Liver (tissue), 8 donors: ENCODE measurements at regions not wholly inside any gene's neighbourhood (a gene's known extent, or its start where the extent isn't known, plus 50 kb on each side); places are given as distances from the start of the nearest gene placed in this dataset.

Source experiments
- DNase-seq: peaks from one replicate; pipeline ENCODE4 v3.0.0-alpha.2; 2017; ENCODE audit warnings: low spot score
- H3K27ac ChIP-seq, 2 donors: one replicate each; pipeline ENCODE4 v1.7.0; 2013; ENCODE audit warnings: inconsistent platforms in 2 of 2, low read length in 2 of 2, control low read depth in 1 of 2, low read depth in 1 of 2, mild to moderate bottlenecking in 1 of 2
- H3K27me3 ChIP-seq, 4 donors: one replicate each; pipeline versions ENCODE4 v1.6.1 to v1.7.0; 2013; ENCODE audit warnings: low read length in 3 of 4, inconsistent platforms in 1 of 4, mild to moderate bottlenecking in 1 of 4, moderate library complexity in 1 of 4; ENCODE audit not compliant: control insufficient read depth in 4 of 4, insufficient read depth in 4 of 4
- H3K36me3 ChIP-seq, 4 donors: one replicate each; pipeline versions ENCODE4 v1.6.1 to v1.7.0; 2013; ENCODE audit warnings: low read length in 3 of 4, mild to moderate bottlenecking in 3 of 4, low read depth in 1 of 4, moderate library complexity in 1 of 4; ENCODE audit not compliant: control insufficient read depth in 4 of 4, insufficient read depth in 3 of 4
- H3K4me1 ChIP-seq, 4 donors: one replicate each; pipeline versions ENCODE4 v1.6.1 to v1.7.0; 2013; ENCODE audit warnings: low read length in 3 of 4, mild to moderate bottlenecking in 3 of 4, moderate library complexity in 1 of 4; ENCODE audit not compliant: control insufficient read depth in 4 of 4, insufficient read depth in 4 of 4
- H3K4me3 ChIP-seq, 3 donors: one replicate each; pipeline versions ENCODE4 v1.6.1 to v1.7.0; 2013; ENCODE audit warnings: low read length in 3 of 3, control low read depth in 1 of 3, low read depth in 1 of 3, mild to moderate bottlenecking in 1 of 3
- H3K9ac ChIP-seq, 2 donors: one replicate each; pipeline ENCODE4 v1.7.0; 2013; ENCODE audit warnings: low read length in 2 of 2, mild to moderate bottlenecking in 2 of 2, moderate library complexity in 2 of 2, control low read depth in 1 of 2, low read depth in 1 of 2
- H3K9me3 ChIP-seq, 4 donors: one replicate each; pipeline versions ENCODE4 v1.6.1 to v1.7.0; 2013; ENCODE audit warnings: low read length in 3 of 4; ENCODE audit not compliant: control insufficient read depth in 4 of 4
- CTCF ChIP-seq: fragments of 150-350 bp; IDR thresholded peaks from 2 replicates; pipeline ENCODE4 v1.5.1; 2017; ENCODE audit warnings: improper control_type of control experiment, low read depth, low read length; ENCODE audit not compliant: missing input control
- EGR1 ChIP-seq, 2 donors: IDR thresholded peaks; 2 replicates each; pipeline ENCODE4 v1.6.1; 2016 to 2018; ENCODE audit warnings: antibody characterized with exemption in 2 of 2, low read depth in 2 of 2
- FOXA1 ChIP-seq: IDR thresholded peaks from 2 replicates; pipeline ENCODE4 v1.6.1; 2016; ENCODE audit warnings: antibody characterized with exemption
- GABPA ChIP-seq, 2 donors: IDR thresholded peaks in 1 of 2; conservative IDR thresholded peaks in 1 of 2; 2 replicates each; pipeline ENCODE4 v1.6.1; 2016; ENCODE audit warnings: antibody characterized with exemption in 2 of 2, mild to moderate bottlenecking in 1 of 2, moderate library complexity in 1 of 2
- HNF4G ChIP-seq: IDR thresholded peaks from 2 replicates; pipeline ENCODE4 v1.6.1; 2016; ENCODE audit warnings: antibody characterized with exemption
- MAX ChIP-seq: IDR thresholded peaks from 2 replicates; pipeline ENCODE4 v1.6.1; 2016; ENCODE audit warnings: antibody characterized with exemption
- NR2F2 ChIP-seq: IDR thresholded peaks from 2 replicates; pipeline ENCODE4 v1.6.1; 2016; ENCODE audit warnings: antibody characterized with exemption
- RAD21 ChIP-seq, 2 donors: IDR thresholded peaks; 2 replicates each; pipeline ENCODE4 v1.6.1; 2016; ENCODE audit warnings: antibody characterized with exemption in 2 of 2, mild to moderate bottlenecking in 2 of 2
- REST ChIP-seq: IDR thresholded peaks from 2 replicates; pipeline ENCODE4 v1.6.1; 2016; ENCODE audit warnings: antibody characterized with exemption, mild to moderate bottlenecking
- RXRA ChIP-seq, 2 donors: IDR thresholded peaks; 2 replicates each; pipeline ENCODE4 v1.6.1; 2017 to 2018; ENCODE audit warnings: antibody characterized with exemption in 2 of 2, mild to moderate bottlenecking in 1 of 2
- SP1 ChIP-seq: IDR thresholded peaks from 2 replicates; pipeline ENCODE4 v1.6.1; 2018; ENCODE audit warnings: antibody characterized with exemption, mild to moderate bottlenecking
- YY1 ChIP-seq: IDR thresholded peaks from 2 replicates; pipeline ENCODE4 v1.6.1; 2016; ENCODE audit warnings: antibody characterized with exemption, mild to moderate bottlenecking
- WGBS: extraction: QIAGEN DNeasy Blood & Tissue Kit; methylation state at CpG from one replicate; pipeline ENCODE4 v1.1.7; 2013; 5-methylcytosine and 5-hydroxymethylcytosine counted together
- TF ChIP-seq, protein P1 (sequence below): IDR thresholded peaks from 2 replicates; pipeline ENCODE4 v1.6.1; 2016; ENCODE audit warnings: antibody characterized with exemption
- donor health status: healthy.
- donor health status: healthy.
- donor health status: healthy.
- donor health status: healthy.
- donor health status: healthy.

GRCh38 chr4:143076723-143077122 lies 108.0 kb upstream of the USP38 start (continued):
- TF ChIP-seq CTCF: no peak

DNA sequence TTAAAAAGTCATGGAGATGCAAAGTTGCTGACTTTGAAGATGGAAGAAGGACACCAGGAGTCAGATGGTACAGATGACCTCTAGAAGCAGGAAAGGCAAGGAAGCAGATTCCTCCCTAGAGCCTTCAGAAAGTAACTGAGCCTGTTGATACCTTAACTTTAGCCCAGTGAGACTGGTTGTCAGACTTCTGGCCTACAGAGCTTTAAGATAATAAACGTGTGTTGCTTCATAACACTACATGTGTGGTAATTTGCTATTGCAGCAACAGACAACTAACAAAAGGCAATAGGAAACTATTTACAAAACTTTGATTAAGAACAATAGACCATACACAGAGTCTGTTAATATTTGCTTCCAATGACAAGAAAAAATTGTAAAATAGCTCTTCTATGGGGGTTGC lies 102.0 kb upstream of the USP38 start:
- no peak overlapping the region for H3K9ac ChIP-seq
- DNase-seq: no peak
- TF ChIP-seq YY1 (no peak), NR2F2 (no peak), REST (no peak), EGR1 (IDR thresholded peaks at IDR 0.05; ENCODE audit: low read depth in 2 of 2) (no peak), RAD21 (IDR thresholded peaks at IDR 0.05) (no peak), GABPA (IDR thresholded peaks at IDR 0.05 in 1 of 2, conservative IDR thresholded peaks at IDR 0.05 in 1 of 2) (no peak), FOXA1 (no peak), SP1 (no peak), CTCF (no peak), MAX (no peak), HNF4G (no peak), RXRA (IDR thresholded peaks at IDR 0.05) (no peak)
- TF ChIP-seq, protein P1, sequence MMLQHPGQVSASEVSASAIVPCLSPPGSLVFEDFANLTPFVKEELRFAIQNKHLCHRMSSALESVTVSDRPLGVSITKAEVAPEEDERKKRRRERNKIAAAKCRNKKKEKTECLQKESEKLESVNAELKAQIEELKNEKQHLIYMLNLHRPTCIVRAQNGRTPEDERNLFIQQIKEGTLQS: no peak

More for the DNA sequence above, 102.0 kb upstream of the USP38 start:
- no peak overlapping the region for H3K4me3 ChIP-seq
- 32% methylated on average over 1 of the region's 1 CpG for WGBS
- H3K27me3 ChIP-seq: no peaks in the 10 kb centered on the region
- no peaks in the 10 kb centered on the region for H3K36me3 ChIP-seq
- no peaks in the 10 kb centered on the region for H3K4me1 ChIP-seq
- H3K9me3 ChIP-seq: no peaks in the 10 kb centered on the region
- no peak overlapping the region for H3K27ac ChIP-seq
